GM18498 (cell line): ENCODE measurements at regions not wholly inside any gene's neighbourhood (a gene's known extent, or its start where the extent isn't known, plus 50 kb on each side); places are given as distances from the start of the nearest gene placed in this dataset.

ENCODE experiments used
- ATAC-seq: cut with Tn5 transposase; IDR thresholded peaks from one replicate; pipeline ENCODE4 v1.9.1; 2021; ENCODE audit warnings: mild to moderate bottlenecking, moderate library complexity; ENCODE audit not compliant: unreplicated experiment

DNA sequence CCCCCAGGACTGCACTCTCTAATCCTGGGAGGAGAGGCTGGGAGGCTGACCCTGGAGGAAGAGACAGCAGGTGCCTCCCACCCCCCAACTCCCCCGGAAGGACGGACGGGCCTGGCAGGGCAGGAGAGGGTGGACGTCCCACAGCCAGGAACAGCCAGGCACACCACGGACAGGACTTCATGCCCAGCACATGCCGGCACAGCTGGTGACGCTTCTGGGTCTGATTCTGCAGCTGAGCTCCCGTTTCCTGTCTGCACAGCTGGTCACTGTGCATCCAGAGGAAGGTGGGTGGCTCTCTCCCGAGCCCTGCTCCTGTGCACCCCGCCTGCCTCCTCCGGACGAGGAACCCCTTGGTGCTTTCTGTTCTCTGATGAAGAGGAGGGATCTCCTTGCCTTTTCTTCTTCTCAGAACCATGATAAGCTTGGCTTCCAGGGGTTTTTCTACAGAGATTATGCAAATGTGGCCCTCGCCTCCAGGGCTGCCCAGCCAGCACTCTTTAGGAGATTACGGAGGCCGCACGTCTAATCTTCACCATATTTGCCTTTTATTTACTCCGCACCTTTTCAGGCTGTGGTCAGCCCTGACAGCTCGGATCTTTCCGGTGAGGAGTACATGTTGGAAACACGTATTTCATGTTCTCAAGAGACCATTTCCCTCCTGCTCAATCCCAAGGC is 1295.8 kb downstream of the BRD1 start:
- no peak for ATAC-seq

DNA sequence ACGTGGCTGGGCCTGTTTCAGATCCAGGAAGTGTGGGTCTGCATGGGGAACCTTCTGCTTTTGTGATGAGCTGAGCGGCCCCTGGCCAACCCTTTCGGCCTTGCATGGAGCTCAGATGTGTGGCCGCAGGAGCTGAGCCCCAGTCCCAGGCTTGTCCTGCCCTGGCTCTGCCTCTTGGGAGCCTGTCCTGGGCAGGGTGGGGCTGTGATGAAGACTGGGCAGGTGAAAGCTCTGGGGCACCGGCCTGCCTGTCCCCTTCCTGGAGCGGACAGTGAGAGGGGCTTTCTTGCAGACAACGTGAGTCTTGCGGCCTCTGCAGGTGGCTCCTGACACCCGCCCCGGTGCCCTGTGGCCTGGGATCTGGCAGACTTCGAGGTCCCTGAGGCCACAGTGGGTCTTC is 1296.6 kb downstream of the BRD1 start:
- ATAC-seq, result no peak

- ATAC-seq, result no peak
Measured at GRCh38 chr22:48530666-48531065, 1297.0 kb downstream of the BRD1 start.

- ATAC-seq, result no peak
Measured at GRCh38 chr22:48528221-48528915, 1299.3 kb downstream of the BRD1 start.

DNA sequence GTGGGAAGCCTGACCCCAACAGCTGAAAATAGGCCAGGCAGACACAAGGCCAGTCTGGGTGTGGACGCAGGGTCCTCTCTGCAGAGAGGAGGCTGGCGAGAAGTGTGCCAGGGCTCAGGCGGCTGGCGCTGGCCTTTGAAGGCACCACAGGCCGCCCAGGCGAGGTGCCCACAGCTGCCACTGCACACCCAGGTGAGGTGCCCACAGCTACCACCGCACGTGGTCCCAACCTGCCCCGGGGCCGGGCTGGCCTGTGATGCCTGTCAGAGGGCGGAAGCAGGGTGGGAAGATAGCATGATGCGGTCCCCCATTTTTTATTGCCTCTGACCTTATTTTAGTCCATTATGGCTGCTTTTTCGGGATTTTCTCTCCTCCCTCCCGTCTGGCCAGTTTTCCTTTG is 1303.9 kb downstream of the BRD1 start:
- ATAC-seq, result no peak

- no peak for ATAC-seq
Measured at GRCh38 chr22:48523091-48523490, 1304.6 kb downstream of the BRD1 start.

- no peak for ATAC-seq
Measured at GRCh38 chr22:48522271-48522670, 1305.4 kb downstream of the BRD1 start.

- ATAC-seq, result no peak
Measured at GRCh38 chr22:48520884-48521588, 1306.6 kb downstream of the BRD1 start.

- no peak for ATAC-seq
Measured at GRCh38 chr22:48520207-48520606, 1307.5 kb downstream of the BRD1 start.

DNA sequence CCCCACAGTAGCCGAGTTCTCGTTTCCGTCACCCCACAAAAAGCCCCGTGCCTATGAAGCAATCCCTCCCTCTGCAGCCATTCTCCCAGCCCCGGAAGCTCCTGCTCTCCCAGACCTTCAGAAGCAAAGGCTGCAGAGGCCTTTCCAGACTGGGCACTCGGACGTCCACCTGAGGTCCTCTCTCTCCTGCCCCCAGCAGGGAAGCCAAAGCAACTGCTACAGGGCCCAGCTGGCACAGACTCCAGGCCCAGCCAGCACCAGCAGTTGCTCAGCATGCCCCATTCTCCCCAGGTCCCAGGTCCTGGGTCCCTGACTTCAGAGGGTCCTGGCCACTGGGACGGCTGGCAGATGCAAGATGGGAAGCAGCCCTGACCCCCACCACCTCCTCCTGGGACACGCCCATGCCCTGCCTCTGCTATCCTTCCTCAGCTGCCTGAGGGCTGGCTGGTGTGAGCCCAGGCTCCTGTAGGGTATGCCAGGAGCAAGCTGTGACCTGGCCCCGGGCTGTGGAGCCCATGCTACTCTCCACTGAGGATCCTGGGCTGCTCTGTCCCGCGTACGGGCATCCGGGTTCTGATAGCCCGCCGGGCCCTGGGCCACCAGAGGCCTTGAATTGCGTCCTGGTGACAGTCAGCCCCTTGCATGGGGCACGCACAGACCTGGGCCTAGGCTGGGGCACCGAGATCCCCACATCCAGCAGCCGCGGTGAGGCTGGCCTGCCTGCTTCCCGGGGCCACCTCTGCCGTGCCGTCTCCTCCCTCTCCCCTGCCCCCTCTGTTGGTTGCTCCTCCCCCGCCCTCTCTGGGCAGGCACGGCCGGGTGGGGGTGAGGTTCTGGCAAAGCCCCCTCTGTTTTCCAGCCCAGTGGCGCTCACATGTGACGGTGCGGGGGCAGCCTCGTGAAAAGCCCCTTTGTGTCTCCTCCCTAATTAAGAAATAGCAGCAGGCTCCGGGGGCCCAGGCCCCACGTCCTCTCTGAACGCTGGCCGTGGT is 1310.3 kb downstream of the BRD1 start:
- no peak for ATAC-seq

- no peak for ATAC-seq
Measured at GRCh38 chr22:48516571-48516970, 1311.1 kb downstream of the BRD1 start.

DNA sequence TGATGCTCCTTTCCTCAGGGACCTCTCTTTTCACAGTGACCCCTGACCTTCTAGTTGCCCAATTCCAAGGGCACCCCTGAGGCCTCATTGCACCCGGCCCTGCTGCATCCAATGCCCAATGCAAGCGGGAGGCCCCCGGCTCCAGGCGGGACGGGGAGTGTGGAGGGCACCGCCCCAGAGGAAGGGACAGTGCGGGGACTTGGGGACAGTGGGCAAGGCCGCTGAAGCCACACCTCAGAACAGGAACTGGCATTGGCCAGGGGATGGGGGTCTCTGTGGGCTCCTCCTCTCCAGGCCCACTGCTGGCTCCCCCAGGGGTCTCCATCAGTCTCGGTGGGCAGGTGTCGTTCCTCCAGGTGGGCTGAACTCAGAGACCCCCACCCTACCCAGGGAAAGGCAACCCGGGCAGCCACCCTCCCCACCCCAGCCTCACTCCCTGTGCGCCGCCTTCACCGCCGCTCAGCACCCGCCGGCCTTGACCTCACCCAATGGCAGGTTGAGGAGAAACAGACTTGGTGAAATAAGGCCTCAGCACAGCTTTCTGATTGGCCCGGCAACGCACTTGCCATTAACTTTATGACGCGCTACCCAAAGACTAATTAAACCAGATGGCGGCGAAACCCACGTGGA is 1312.0 kb downstream of the BRD1 start:
- no peak for ATAC-seq

- ATAC-seq, result no peak
Measured at GRCh38 chr22:48513929-48514328, 1313.7 kb downstream of the BRD1 start.

DNA sequence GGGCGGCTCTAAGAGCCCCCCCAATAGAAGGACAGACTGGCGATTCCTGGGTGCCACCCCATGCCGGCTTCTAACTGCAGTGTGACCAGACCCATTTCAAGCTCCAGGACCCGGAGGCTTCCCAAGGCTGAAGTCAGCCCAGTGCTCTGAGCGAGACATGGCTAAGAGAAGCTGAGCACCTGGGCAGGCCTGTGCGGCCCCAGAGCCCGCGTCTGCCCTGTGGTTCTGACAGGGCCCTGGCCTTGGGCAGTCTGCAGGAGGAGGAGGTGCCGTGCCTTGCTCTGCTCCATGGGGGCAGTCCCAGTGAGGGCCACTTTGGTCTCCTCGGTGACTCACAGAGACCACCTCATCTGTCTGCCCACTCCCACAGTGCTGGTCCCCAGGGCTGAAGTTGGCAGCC is 1314.2 kb downstream of the BRD1 start:
- no peak for ATAC-seq

- ATAC-seq, result no peak
Measured at GRCh38 chr22:48511781-48512327, 1315.8 kb downstream of the BRD1 start.

DNA sequence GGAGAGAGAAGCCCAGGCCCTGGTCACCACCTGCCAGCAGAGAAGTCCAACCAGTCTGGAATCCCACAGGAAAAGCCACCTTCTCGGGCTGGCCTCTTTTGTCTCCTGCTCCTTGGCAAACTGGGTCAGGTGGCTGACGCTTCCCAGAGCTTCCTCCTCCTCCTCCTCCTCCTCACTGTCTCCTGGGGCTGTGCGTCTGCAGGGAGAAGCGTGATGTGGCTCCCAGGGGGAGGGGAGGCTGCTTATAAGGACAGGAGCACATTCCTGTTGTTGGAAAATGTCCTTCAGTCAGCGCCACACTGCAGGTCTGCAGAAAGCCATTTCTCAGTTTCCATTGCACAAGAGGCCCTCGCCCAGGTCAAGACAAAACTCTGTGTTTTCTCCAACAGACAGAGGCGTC is 1316.5 kb downstream of the BRD1 start:
- no peak for ATAC-seq

- no peak for ATAC-seq
Measured at GRCh38 chr22:48510599-48510998, 1317.1 kb downstream of the BRD1 start.

- ATAC-seq, result no peak
Measured at GRCh38 chr22:48507595-48508350, 1319.9 kb downstream of the BRD1 start.

DNA sequence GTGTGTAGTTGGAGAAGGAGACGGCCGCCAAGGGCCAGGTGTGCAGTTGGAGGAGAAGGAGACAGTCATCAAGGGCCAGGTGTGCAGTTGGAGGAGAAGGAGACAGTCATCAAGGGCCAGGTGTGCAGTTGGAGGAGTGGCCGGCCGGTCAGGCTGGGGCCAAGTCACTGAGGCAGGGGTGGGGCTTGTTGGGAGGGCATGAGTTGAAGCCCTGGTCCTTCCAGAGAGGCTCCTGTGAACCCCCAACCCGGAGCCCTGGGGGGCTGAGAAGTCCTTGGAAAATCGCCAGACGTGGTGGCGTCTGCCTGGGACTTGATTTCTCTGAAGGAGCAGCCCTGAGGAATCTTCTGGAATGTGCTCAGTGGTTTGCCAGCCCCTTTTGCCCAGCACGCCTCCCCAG is 1320.5 kb downstream of the BRD1 start:
- ATAC-seq, result no peak
